RWPE1 (cell line): ENCODE measurements at regions not wholly inside any gene's neighbourhood (a gene's known extent, or its start where the extent isn't known, plus 50 kb on each side); places are given as distances from the start of the nearest gene placed in this dataset.

ENCODE experiments used
- CTCF ChIA-PET: fragments of 350-600 bp; sonication (Branson Sonifier 250); formaldehyde crosslinking; extraction: SDS; loops from one replicate; lab custom pipeline; 2021; lab: Yijun Ruan, JAX
- POLR2A ChIA-PET: fragments of 400-600 bp; formaldehyde crosslinking; extraction: SDS; loops from one replicate; lab custom pipeline; 2020; ENCODE audit warnings: antibody characterized with exemption; ENCODE audit not compliant: low non-redundant PET; lab: Yijun Ruan, JAX
- DNase-seq: peaks from one replicate; pipeline ENCODE4 v3.0.0; 2012; ENCODE audit warnings: low spot score
- H3K27ac ChIP-seq: fragments of 450-650 bp; 2 replicates; pipeline ENCODE4 v1.5.1; 2017
- TF ChIP-seq, protein P1 (sequence below): fragments of 450-650 bp; conservative IDR thresholded peaks from 2 replicates; pipeline ENCODE4 v1.5.1; 2017; ENCODE audit warnings: low read depth, mild to moderate bottlenecking

DNA sequence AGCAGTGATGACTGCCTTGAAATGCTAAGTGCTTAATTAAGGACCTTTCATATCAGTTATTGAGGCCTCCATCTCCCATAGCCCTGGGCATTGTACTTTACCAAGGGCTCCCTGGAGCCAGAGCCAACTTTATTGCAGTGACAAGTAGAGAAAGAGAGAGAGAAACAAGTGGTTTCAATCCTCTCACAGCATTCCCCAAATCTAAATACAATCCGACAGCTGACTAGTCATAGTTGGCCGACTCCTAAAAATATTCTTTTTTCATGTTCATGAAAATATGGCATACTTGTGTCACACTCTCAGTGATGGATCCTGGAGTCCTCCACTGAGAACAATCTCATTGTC, 127.0 kb upstream of the TFAP2D start:
- ChIA-PET POLR2A (no interaction called here), CTCF (no interaction called here)
- H3K27ac ChIP-seq = no peak overlapping the region
- TF ChIP-seq, protein P1, sequence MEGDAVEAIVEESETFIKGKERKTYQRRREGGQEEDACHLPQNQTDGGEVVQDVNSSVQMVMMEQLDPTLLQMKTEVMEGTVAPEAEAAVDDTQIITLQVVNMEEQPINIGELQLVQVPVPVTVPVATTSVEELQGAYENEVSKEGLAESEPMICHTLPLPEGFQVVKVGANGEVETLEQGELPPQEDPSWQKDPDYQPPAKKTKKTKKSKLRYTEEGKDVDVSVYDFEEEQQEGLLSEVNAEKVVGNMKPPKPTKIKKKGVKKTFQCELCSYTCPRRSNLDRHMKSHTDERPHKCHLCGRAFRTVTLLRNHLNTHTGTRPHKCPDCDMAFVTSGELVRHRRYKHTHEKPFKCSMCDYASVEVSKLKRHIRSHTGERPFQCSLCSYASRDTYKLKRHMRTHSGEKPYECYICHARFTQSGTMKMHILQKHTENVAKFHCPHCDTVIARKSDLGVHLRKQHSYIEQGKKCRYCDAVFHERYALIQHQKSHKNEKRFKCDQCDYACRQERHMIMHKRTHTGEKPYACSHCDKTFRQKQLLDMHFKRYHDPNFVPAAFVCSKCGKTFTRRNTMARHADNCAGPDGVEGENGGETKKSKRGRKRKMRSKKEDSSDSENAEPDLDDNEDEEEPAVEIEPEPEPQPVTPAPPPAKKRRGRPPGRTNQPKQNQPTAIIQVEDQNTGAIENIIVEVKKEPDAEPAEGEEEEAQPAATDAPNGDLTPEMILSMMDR = no peak
- DNase-seq = no peak

DNA sequence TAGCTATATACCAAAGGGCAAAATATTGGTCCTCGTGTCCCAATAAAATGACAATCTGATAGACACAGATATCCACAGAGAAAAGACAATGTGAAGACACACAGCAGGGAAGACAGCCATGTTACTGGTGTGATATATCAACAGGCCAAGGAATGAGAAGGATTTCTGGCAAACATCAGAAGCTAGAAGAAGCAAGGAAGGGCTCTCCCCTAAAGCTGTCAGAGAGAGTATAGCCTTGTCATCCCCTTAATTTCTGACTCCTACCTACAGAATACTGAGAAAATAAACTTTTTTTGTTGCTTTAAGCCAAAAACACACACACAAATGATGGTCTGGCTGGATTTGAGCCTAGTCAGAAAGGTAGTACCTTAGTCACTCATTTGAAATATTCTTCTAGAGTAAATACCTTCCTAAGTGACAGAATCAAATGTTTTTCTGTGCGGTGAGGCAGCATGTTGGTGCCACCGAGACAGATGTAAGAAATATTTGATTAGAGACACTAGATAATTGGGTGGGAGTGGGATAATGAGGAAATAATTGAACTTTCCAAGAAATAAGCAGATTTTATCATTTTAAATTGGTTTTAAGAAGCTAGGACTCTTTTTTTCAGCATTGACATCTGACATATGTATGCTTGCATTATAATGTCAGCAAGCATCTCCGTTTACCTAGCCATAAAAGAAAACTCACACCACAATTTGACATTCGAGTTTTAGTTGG, 123.4 kb upstream of the TFAP2D start:
- H3K27ac ChIP-seq = no peak overlapping the region
- ChIA-PET POLR2A (no interaction called here), CTCF (no interaction called here)
- no peak for DNase-seq
- TF ChIP-seq, protein P1 = no peak

DNA sequence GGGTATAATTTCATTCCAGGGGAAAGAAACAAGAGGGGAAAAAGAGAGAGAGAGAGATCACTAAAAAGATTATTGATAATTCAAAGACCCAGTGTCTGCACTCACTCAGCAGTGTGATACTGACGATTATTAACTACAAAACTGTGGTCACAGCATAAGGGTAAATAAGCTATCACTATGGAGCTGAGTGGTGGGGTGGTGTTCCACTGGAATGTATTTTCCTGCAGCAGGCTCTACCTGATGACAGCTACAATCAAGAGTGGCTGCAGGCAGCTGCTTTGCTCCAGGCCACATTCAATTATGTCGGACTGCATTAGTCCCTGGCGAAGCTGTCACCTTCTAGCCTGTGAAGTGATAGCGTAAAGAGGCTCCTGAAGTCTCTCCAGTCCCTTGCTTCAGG, 122.2 kb upstream of the TFAP2D start:
- TF ChIP-seq, protein P1 = no peak
- CTCF ChIA-PET = no interaction called here
- DNase-seq = no peak
- POLR2A ChIA-PET = no interaction called here
- H3K27ac ChIP-seq = no peak overlapping the region

DNA sequence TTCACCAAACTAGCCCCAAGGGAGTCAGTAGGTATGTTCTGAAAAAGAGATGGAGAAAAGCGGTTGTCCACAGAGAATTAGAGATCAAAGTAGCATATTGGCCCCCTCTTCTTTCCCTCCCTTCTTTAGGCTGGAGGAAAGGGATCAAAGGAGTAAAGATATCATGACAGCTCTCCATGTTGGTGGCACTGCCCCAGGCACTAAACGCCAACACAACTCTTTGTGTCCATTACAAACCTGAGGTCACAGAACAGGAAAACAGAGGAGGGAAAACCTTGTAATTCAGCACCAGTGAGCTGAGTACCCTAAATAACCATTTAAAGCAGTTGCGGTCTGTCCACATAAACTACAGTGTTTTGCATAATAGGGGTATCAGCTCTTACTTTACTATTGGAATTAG, 113.0 kb upstream of the TFAP2D start:
- no peak for DNase-seq
- no peak overlapping the region for H3K27ac ChIP-seq
- TF ChIP-seq, protein P1 = no peak
- ChIA-PET CTCF (interaction anchor here (0.6 to 0.8 kb wide), 3 partner anchors 335 to 555 kb away, joined by 3 to 6 read pairs (median 3); no protein-coding TSS in a partner anchor), POLR2A (no interaction called here)

DNA sequence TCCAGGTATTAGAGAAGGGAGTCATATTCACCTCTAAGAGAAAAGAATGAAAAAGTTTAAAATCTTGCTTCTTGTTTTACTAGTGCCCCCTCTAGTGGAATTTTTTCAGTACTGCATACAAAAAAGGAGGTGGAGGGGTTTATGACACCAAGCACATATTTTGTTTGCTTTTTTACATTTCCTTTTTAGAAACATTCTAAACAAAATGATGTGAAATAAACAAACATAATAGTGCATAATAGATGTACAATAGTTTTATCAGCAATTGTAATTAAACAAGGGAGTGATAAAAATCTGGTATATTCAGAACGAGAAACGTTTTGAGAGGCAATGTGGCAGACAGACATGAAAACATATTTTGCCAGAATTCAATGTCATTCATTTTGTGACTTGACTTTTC, 111.0 kb upstream of the TFAP2D start:
- CTCF ChIA-PET = no interaction called here
- TF ChIP-seq, protein P1 = peak; percentile 83
- peak; percentile 8 for DNase-seq
- POLR2A ChIA-PET = no interaction called here
- no peak overlapping the region for H3K27ac ChIP-seq

DNA sequence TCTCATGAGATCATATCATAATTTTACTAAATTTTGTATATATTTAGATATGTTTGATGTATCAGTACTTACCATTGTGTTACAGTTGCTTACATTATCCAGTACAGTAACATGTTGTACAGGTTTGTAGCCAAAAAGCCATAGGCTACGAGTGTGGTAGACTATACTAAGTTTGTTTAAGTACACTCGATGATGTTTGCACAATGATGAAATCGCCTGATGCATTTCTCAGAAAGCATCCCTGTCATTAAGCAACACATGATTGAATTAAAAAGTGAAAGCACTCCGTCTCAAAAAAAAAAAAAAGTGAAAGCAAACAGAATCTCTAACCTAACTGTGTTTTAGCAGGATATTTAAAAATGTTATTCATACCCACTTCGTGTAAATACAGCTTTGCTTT, 104.9 kb upstream of the TFAP2D start:
- POLR2A ChIA-PET = no interaction called here
- TF ChIP-seq, protein P1 = no peak
- no peak overlapping the region for H3K27ac ChIP-seq
- CTCF ChIA-PET = no interaction called here
- DNase-seq = no peak
